ENCODE measurements at regions not wholly inside any gene's neighbourhood (a gene's known extent, or its start where the extent isn't known, plus 50 kb on each side); places are given as distances from the start of the nearest gene placed in this dataset.

DNA sequence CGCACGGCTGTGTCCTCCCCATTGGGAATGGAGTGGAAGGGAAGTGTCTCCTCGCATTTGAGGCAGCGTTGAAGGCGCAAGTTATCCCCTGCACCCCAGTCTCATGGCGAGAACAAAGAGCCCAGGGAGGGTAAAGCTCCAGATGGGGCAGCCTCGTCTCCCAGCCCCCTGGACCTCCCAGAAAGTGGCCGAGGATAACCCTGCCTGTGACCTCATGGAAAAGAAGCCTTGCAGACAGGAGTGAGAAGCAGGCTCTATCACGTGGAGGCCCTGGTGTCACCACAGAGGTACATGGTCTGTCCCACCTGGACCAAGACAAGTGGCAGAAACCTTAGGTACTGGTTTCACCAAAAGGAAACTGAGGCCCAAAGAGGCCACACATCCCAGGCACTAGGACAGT is 134.8 kb upstream of the RPS6KA2 start:
- TF ChIP-seq TAF1 (IDR thresholded peaks at IDR 0.05; ENCODE audit: borderline replicate concordance, insufficient read depth, low read length) (no peak), POLR2AphosphoS5 (IDR thresholded peaks at IDR 0.05; ENCODE audit: low read depth, low read length) (no peak), FOXP2 (optimal IDR thresholded peaks at IDR 0.05; ENCODE audit: borderline replicate concordance, extremely low read depth, extremely low read length, insufficient read depth) (no peak)

All from PFSK-1 (cell line).